ENCODE measurements at regions not wholly inside any gene's neighbourhood (a gene's known extent, or its start where the extent isn't known, plus 50 kb on each side); places are given as distances from the start of the nearest gene placed in this dataset.

DNA sequence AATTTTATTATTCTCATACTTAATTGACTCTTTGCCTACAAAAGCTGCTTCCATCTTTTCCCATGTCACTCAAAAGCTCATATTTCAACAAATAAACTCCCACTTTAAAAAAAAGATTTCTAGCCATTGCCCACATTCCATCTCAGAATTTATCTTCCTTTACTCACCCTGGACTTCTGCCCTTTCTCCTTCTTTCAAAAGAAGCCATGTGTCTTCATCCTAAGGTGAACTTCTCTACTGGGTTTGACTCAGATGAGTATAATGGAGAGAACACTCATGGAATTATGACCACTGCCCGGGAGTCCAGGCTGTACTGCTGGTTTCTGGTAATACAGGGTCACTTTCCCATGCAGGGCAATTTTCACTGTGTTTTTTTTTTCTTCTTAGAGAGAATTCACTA lies 548.5 kb upstream of the ZNF462 start:
- 96% methylated on average over 1 of the region's 1 CpG for WGBS
- TF ChIP-seq, protein P1, sequence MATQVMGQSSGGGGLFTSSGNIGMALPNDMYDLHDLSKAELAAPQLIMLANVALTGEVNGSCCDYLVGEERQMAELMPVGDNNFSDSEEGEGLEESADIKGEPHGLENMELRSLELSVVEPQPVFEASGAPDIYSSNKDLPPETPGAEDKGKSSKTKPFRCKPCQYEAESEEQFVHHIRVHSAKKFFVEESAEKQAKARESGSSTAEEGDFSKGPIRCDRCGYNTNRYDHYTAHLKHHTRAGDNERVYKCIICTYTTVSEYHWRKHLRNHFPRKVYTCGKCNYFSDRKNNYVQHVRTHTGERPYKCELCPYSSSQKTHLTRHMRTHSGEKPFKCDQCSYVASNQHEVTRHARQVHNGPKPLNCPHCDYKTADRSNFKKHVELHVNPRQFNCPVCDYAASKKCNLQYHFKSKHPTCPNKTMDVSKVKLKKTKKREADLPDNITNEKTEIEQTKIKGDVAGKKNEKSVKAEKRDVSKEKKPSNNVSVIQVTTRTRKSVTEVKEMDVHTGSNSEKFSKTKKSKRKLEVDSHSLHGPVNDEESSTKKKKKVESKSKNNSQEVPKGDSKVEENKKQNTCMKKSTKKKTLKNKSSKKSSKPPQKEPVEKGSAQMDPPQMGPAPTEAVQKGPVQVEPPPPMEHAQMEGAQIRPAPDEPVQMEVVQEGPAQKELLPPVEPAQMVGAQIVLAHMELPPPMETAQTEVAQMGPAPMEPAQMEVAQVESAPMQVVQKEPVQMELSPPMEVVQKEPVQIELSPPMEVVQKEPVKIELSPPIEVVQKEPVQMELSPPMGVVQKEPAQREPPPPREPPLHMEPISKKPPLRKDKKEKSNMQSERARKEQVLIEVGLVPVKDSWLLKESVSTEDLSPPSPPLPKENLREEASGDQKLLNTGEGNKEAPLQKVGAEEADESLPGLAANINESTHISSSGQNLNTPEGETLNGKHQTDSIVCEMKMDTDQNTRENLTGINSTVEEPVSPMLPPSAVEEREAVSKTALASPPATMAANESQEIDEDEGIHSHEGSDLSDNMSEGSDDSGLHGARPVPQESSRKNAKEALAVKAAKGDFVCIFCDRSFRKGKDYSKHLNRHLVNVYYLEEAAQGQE (IDR thresholded peaks at IDR 0.05): no peak
- TF ChIP-seq HNF4A (conservative IDR thresholded peaks at IDR 0.05): no peak
- no peak for TF ChIP-seq RAD21 (IDR thresholded peaks at IDR 0.05)
- TF ChIP-seq JUND (IDR thresholded peaks at IDR 0.05): no peak
- TF ChIP-seq, protein P2, sequence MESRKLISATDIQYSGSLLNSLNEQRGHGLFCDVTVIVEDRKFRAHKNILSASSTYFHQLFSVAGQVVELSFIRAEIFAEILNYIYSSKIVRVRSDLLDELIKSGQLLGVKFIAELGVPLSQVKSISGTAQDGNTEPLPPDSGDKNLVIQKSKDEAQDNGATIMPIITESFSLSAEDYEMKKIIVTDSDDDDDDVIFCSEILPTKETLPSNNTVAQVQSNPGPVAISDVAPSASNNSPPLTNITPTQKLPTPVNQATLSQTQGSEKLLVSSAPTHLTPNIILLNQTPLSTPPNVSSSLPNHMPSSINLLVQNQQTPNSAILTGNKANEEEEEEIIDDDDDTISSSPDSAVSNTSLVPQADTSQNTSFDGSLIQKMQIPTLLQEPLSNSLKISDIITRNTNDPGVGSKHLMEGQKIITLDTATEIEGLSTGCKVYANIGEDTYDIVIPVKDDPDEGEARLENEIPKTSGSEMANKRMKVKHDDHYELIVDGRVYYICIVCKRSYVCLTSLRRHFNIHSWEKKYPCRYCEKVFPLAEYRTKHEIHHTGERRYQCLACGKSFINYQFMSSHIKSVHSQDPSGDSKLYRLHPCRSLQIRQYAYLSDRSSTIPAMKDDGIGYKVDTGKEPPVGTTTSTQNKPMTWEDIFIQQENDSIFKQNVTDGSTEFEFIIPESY (IDR thresholded peaks at IDR 0.05): no peak
- no peak for TF ChIP-seq GABPA (IDR thresholded peaks at IDR 0.05 in 1 of 2, conservative IDR thresholded peaks at IDR 0.05 in 1 of 2)
- TF ChIP-seq, protein P3, sequence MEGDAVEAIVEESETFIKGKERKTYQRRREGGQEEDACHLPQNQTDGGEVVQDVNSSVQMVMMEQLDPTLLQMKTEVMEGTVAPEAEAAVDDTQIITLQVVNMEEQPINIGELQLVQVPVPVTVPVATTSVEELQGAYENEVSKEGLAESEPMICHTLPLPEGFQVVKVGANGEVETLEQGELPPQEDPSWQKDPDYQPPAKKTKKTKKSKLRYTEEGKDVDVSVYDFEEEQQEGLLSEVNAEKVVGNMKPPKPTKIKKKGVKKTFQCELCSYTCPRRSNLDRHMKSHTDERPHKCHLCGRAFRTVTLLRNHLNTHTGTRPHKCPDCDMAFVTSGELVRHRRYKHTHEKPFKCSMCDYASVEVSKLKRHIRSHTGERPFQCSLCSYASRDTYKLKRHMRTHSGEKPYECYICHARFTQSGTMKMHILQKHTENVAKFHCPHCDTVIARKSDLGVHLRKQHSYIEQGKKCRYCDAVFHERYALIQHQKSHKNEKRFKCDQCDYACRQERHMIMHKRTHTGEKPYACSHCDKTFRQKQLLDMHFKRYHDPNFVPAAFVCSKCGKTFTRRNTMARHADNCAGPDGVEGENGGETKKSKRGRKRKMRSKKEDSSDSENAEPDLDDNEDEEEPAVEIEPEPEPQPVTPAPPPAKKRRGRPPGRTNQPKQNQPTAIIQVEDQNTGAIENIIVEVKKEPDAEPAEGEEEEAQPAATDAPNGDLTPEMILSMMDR (IDR thresholded peaks at IDR 0.05; ENCODE audit: low read depth, low read length, missing input control): no peak
- no peak for TF ChIP-seq FOXA2 (IDR thresholded peaks at IDR 0.05)
- no peak for TF ChIP-seq EGR1 (IDR thresholded peaks at IDR 0.05; ENCODE audit: low read depth in 2 of 2)
- no peak for TF ChIP-seq TAF1 (conservative IDR thresholded peaks at IDR 0.05)
- no peak for TF ChIP-seq RXRA (IDR thresholded peaks at IDR 0.05)
- no peak for TF ChIP-seq YY1 (IDR thresholded peaks at IDR 0.05)
- TF ChIP-seq, protein P4, sequence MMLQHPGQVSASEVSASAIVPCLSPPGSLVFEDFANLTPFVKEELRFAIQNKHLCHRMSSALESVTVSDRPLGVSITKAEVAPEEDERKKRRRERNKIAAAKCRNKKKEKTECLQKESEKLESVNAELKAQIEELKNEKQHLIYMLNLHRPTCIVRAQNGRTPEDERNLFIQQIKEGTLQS (IDR thresholded peaks at IDR 0.05): no peak
- TF ChIP-seq NR2F2 (IDR thresholded peaks at IDR 0.05): no peak
- no peak for TF ChIP-seq FOXA1 (IDR thresholded peaks at IDR 0.05)
- TF ChIP-seq, protein P5, sequence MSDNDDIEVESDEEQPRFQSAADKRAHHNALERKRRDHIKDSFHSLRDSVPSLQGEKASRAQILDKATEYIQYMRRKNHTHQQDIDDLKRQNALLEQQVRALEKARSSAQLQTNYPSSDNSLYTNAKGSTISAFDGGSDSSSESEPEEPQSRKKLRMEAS (IDR thresholded peaks at IDR 0.05): no peak
- TF ChIP-seq SP1 (IDR thresholded peaks at IDR 0.05): no peak
- no peak for TF ChIP-seq HNF4G (IDR thresholded peaks at IDR 0.05)

More for the DNA sequence above, 548.5 kb upstream of the ZNF462 start:
- Histone ChIP-seq H3K9me3 (ENCODE audit: control insufficient read depth in 4 of 4, low read length in 3 of 4) (no peaks in the 10 kb centered on the region), H3K4me3 (ENCODE audit: low read depth in 1 of 3, low read length in 3 of 3) (no peak overlapping the region), H3K9ac (ENCODE audit: low read depth in 1 of 2, low read length in 2 of 2) (no peak overlapping the region), H3K4me1 (ENCODE audit: control insufficient read depth in 4 of 4, insufficient read depth in 4 of 4, low read length in 3 of 4) (no peaks in the 10 kb centered on the region), H3K36me3 (ENCODE audit: control insufficient read depth in 4 of 4, insufficient read depth in 3 of 4, low read depth in 1 of 4, low read length in 3 of 4) (no peaks in the 10 kb centered on the region), H3K27ac (ENCODE audit: low read depth in 1 of 2, low read length in 2 of 2) (no peak overlapping the region), H3K27me3 (ENCODE audit: control insufficient read depth in 4 of 4, insufficient read depth in 4 of 4, low read length in 3 of 4) (no peaks in the 10 kb centered on the region)
- no peak for DNase-seq (ENCODE audit: low spot score)

All from liver (tissue), 8 donors.